ENCODE measurements at regions not wholly inside any gene's neighbourhood (a gene's known extent, or its start where the extent isn't known, plus 50 kb on each side); places are given as distances from the start of the nearest gene placed in this dataset.
"Not testable (repeated sequence)": the region's sequence is repeated elsewhere in the genome, so short reads cannot be mapped to it uniquely, and the experiment has no call there.

DNA sequence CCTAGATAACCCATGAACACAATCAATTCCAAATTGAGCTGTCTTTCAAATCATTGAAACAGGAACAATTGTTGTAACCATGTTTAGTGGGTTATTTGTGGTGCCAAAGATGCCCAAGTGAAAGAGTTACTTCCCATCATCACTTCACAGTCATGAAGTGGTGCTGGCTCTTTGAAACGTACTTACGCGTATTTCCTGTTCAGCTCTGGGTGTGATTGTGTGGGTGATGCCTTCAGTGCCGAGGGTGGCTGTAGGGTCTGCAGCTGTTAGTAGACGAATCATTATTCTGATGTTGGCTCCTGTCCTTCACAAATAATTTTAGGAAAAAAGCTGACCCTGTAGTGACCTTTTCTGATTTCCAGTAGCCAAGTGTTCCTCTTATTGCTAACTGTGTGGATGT lies 323.1 kb upstream of the KIAA1217 start:
- DNase-seq, result no peak

DNA sequence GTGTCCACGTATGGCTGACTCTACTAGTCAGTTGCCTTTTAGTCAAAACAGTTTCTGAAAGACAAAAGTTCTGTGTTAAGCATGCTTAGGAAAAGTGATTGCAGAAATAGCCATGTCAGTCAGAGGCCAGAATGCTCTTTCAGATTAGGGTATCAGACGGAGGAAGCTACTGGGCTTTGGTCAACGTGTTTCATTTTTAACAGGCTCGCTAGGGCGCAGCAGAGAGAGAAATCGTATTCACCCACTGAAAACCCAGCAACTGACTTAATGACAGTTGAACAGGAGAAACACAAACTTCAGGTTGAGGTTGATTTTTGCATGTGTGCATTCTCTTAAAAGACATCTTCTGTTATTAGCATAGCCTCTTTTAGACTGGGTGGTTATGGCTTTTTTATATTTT lies 322.6 kb upstream of the KIAA1217 start:
- no peak for DNase-seq

DNA sequence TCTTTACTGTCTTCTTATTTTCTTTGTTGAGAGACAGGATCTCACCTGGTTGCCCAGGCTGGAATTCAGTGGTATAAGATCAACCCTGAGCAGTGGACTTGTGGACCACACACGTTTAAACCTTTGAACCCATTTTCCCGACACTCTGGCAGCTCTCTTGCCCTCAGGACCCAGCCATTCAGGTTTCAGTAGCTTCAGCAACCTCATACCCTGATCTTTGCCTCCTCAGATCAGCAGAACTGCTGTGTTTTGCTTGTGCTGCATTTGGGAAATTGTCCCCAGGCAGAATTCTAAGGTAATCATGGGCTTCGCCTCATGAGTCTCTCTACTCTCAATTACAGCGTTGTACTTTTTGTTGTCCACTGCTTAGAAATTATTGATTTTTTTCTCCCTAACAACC lies 317.6 kb upstream of the KIAA1217 start:
- DNase-seq, result no peak

DNA sequence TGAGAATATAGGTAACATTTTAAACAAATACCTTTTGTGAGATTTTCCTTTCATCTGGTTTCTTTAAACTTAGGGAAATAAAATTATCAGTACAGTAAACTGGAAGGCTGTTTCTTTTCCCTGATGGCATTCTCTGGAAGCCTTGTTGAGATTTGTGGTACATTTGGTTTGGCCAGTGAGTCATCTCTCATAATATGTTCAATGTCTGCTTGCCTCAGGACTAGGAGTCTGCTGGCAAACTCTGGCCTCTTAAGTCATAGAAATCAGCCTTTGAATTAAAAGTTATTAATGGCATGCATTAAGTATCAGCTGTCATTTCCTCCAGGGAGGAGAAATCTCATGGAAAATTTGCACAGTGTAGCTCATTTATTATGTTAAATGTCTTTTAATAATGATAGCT lies 316.6 kb upstream of the KIAA1217 start:
- DNase-seq, result no peak

DNA sequence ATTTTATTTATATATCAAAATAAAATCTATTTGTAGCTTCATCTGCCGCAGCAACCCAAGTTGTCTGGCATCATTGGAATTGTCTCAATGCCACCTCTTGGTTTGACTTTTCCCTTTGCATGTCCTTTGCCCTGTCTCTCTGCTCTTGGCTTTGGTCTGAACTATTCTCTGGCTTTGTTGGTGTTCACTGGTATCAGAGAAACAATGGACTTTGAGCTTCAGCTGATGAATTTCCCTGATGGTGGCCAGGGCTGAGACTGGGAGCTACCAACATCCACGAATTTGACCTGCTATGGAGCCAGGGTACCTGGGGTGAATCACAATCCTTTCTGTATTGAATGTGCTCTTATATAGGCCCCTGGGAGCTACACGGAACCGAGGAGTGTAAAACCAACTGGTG lies 311.7 kb upstream of the KIAA1217 start:
- no peak for DNase-seq

DNA sequence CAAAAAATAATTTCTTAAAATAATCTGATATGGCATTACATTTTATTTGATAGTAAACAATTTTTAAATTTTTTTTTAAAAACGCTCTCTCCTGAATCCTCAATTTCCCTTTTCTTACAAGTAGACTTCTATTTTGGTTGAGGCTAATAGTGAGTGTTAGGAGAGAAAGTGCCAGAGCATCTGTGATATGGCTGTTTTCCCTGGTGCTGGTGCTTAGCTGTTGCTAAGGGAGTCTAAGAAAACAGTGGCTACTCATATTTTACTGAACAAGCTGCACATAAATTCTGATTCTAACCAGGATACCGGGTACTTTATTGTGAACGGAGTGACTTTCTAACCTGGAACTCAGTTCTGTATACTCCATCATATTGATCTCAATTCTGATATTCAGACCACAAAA lies 311.1 kb upstream of the KIAA1217 start:
- DNase-seq, result no peak

DNA sequence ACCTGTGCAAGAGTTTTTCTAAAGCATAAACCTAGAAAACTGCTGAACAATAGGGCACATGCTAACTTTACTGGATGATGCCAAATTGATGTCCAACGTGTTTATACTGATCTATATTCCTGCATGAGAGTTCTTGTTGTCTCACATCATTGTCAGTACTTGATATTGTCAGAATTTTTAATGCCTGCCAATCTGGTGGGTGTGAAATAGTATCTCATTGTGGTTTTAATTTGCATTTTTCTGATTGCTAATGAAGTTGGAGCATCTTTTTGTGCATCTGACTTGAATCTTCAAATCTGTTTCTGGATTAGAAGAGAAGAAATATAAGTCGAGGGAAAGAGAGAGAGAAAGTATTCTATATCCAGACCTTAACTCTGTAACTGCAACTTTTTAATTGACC lies 309.8 kb upstream of the KIAA1217 start:
- no peak for DNase-seq

DNA sequence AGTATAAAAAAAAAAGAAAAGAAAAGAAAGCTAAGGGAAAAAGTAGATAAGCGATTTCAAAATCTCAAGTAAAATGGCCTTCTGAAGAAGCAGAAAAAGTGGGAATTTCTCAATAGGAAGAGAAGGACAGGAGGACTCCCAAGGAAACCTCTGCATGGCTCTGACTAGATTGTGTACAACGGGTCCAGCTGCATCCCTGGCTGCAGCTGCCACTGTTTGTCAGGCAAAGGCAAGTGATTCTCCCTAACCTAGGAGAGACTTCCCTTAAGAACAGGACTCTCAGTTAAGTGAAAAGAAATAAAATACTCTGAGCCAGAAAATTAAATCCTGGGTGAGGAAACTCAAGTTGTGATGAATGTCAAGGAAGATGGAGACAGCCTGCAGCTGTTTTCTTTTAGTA lies 298.6 kb upstream of the KIAA1217 start:
- DNase-seq, result no peak

DNA sequence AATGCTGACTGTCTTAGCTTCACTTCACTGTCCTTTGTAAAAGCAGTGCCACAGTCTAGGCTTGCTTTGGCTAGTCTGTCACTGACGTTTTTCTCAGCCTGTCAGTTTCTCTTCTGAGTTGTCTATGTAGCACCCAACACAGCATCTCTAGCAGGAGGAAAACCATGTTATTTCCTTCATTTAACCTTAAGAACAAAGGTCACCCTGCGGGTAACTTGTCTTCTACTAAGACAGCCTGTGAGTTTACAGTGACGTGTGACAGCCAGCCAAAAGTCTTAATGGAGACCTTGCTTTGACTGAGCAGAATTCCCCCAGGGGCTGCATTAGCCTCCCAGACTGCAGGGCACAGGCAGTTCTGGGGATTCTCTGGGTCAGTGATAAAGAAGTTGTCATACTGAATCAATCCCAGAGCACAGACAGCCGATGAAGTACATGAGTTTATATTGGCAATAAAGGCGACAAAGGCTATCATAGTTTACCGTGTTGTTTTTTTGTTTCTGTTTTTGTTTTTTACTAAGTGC lies 296.0 kb upstream of the KIAA1217 start:
- DNase-seq, result no peak

DNA sequence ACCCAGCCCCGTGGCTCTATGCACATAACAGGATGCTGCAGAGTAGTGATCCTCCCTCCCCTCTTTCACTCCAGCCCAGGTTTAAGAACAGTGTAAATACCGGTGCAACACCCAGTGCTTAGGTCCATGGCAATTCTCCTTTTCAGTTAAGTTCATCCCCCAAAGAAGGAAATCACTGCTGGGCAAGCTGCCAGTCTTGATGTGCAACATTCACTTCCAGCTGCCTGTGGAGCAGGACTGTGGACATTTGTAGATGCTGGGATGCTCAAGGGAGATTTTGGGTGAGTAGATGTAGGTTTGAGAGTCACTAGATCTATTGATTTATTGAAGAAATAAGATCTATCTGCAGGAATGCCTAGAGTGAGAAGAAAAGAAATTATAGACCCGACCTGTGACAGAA lies 294.3 kb upstream of the KIAA1217 start:
- DNase-seq, result no peak

DNA sequence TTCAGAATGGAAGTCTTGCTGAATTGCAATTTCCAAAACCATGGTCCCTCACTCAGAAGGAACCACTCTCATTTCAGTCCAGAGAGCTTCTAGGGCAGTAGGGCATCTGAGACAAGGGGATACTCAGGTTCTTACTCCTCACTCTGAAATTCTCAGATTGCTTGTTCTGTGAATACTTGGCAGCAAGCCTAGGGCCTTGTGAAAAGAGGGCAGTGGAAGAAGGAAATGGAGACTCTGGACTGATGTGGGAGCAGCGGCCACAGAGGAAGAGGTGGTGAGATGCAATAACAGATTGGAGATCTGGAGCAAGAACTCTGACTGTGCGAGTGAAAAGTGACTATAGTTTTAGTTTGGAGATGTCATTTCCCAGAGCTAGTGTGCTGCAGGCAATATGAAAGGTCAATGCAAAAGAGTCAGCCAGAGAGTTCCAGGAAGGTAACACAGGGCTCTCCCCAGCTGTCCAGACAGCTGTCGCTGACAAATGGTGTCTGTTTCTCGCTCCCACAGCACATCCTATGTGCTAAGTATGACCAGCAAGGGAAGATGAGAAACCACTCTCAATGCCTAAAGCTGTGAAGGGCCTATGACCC lies 291.6 kb upstream of the KIAA1217 start:
- no peak for DNase-seq

DNA sequence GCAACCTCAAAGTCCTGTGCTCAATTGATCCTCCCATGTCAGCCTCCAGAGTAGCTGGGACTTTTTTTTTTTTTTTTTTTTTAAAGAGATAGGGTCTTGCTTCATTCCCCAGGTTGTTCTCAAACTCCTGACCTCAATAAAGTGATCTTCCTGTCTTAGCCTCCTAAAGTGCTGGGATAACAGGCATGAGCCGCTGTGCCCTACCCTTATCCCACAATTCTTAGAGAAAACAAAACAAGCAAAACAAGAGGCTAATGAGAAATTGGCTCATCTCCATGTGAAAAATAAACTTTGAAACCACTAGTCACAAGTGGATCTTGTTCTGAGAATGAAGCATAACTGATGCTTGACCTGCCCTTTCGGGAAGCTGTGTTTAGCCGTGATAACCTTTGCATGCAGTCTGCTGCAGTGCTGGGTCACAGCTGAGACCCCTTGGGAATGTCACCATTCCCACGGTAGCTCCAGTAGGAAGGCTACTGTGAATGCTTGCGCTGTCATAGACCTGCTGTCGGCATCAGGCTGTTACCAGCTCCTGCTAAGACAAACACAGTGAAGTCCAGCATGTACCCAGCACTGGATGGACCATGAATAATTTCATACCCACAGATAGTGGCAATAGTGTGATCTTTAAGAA lies 290.7 kb upstream of the KIAA1217 start:
- no peak for DNase-seq

DNA sequence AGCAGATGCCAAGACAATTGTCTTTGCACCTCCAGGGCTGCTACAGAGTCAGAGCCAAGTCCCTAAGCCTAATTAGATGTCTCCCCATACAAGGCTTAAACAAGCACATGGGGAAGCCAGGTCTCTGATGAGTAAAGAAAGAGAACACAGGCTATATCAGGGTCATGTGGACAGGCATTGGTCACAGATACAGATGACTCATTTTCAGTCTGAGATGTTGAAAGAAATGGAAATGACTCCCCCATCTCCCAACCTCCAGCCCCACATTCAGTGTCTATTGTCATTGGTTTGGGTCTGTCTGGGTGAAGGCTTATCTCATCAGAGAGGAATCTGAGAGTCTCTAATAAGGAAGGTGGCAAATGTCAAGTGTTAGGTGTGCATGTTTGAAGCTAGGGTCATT lies 290.1 kb upstream of the KIAA1217 start:
- no peak for DNase-seq

DNA sequence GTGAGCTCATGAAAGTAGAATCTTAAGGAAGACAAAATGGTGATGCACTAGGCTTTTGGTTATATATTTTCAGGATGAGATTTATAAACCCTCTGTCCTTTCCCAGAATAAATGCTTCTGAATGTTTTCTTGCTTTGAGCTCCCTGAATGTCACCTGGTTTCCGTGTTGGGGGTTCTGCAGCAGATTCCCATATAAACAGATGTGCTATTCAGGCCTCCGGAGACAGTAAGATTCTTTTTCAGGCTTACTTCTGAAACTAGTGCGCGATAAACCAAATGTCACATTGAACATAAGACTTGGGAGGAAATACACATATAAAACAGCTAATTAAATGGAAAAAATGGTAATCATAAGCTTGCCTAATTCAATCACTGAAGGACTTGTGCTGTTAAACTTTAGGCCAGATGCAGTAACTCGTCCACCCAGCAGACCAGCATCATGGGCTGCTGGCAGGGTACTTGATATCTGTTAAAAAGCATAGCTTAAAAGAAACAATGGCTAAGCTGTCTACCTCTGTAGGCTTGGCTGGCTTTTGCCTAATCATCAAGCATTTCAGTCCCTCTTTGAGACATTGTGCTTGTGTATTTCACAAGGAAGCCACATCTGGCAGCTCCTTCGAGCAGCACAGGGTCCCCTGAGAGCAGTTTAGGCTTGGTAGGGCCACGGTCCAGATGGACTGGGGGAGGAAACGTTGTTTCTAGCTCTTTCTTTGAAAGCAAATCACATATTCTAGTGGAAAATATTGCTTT lies 281.2 kb upstream of the KIAA1217 start:
- no peak for DNase-seq

DNA sequence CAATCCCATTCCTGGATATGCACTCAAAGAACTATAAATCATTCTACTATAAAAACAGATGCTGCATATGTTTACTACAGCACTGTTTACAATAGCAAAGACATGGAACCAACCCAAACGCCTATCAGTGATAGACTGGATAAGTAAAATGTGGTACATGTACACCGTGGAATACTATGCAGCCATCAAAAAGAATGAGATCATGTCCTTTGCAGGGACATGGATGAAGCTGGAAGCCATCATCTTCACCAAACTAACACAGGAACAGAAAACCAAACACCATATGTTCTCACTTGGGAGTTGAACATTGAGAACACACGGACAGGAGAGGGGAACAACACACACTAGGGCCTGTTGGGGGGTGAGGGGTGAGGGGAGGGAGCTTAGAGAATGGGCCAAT lies 274.9 kb upstream of the KIAA1217 start:
- not testable (repeated sequence) for DNase-seq

DNA sequence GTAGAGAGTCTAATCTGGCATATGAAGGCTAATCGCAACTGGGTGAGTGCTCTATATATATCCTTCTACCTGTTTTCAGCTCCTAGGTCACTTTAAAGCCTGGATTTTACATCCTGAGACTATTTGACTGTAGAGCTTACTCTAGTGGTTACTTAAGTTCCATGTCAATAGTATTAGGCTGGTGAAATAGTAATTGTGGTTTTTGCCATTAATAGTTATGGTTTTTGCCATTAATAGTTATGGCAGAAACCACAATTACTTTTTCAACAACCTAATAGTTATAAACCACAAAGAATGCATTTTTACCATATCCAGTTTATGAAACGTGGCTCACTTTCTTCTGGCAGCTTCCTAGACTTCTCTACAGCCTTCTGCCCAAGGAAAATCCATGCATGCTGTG lies 263.1 kb upstream of the KIAA1217 start:
- DNase-seq, result no peak

DNA sequence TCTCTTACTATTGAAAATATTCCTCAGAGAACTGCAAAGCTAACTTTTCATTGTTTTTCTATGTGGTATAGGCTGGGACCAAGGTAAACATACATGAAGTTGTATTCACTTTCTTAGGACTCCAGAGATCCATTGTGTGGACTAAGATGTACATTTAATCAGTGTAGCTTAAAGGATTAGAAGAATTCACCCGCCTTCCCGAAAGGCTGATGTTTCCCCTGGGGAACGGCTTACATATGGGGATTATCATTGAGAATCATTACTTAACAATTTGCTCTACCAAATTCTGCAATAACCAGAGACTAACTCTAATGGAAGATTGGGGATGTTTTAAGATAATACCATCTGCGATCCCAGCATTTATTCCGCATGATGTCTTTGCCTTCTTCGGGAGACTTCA lies 257.1 kb upstream of the KIAA1217 start:
- DNase-seq, result no peak

DNA sequence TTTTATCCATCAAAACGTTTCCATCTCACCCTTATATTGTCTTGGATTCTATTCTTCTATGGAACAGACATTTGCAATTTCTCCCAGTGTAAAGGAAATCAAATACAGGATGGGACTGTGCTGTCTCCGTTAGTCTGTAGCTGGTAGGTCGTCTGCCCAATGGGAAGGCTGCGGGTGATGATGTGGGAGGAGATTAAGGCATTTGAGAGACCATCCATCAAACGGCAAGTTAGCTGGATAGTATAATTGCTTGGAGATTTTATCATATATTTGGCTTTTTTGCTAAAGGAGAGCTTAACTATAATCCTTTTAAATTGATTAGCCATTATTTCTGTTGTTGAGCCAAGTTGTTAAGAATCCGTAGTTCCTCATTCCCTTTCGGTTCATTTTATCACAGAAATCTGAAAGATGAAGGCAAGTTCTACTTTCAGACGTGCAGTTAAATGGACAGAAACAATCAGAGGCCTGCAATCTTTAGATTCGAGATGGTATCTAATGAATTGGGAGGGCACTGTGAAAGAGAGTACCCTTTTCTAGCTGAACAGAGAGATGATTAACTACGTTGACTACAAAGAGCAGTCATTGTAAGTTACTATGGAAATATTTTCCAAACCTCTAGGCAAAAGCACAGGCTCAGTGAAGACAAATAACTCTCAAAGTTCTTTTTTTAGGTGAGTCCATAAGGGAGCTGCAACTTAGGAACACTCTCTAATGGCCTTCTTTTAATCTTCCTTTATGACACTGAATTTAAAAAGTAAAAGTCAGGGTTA lies 253.3 kb upstream of the KIAA1217 start:
- no peak for DNase-seq

DNA sequence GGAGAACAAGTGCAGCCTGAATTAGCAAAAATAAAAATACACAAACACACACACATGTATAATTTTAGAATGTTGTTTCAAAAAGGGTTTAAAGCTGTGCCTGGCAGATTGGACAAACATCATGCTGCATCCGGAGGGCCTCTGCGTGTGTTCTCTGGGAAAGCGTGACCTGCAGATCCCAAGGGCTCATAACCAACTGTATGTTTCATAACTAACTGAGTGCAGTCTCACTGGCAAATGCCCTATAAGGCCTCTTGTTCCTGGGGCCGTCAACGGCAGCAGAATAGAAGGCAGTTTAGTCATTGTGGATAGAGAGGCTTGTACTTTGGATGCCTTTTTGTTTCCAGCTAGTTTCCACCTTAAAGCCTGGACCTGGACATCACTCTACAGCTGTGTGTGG lies 243.8 kb upstream of the KIAA1217 start:
- DNase-seq, result no peak

DNA sequence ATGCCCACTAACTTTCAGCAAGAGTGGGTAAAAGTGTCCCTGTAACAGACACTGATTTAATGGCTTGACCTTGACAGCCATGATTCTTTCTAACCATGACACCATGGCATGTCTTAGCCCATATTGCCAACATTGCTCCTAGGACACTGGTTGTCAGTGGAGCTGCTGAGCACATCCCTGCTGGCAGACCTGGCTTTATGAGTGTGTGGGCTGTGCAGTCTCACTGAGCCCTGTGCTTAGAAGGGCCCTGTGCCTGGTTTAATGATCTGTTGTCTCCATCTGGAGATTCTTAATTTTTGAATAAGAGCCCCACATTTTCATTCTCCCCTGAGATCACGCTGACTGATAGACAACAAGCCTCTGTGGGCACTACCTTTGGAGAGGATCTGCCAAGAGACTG lies 243.1 kb upstream of the KIAA1217 start:
- DNase-seq, result no peak

DNA sequence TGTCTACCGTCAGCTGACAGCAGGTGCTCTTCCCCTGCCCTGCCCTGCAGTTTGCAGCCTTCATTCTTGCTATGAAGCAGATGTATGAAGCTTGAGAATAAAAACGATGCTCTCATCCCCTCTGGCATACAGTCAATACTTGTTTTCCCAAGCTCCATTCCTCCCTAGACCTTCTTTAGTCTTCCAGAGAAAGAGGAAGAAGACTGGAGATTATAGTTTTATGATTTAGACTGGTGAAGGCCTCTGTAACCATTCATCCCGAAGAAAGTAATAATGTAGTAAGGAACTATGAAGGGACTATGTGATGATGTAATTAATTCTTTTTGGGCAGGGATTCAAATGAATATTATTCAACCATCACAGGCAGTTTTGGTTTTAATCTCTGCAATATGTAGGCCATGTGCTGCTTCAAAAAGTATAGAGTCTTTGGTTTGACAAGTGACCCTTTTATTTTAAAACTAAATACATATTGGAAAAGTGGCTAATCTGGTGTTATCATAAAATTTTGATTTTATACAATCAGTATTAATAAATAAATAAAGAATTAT lies 242.4 kb upstream of the KIAA1217 start:
- DNase-seq, result no peak

DNA sequence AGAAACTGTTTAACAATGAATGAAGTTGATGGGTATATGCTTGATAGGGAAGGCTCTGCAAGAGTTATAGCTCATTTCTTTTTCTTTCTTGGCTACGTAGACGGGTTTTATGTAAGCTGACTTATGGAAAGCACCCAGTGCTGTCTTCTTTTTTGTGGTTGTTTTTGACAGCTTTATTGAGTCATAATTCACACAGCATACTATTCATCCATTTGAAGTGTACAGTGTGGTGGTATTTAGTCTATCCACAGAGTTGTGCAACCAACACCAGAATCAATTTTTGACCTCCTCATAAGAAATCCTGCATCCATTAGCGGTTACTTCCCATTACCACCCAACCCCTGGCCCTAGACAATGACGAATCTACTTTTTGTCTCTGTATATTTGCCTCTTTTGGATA lies 240.6 kb upstream of the KIAA1217 start:
- DNase-seq, result no peak

DNA sequence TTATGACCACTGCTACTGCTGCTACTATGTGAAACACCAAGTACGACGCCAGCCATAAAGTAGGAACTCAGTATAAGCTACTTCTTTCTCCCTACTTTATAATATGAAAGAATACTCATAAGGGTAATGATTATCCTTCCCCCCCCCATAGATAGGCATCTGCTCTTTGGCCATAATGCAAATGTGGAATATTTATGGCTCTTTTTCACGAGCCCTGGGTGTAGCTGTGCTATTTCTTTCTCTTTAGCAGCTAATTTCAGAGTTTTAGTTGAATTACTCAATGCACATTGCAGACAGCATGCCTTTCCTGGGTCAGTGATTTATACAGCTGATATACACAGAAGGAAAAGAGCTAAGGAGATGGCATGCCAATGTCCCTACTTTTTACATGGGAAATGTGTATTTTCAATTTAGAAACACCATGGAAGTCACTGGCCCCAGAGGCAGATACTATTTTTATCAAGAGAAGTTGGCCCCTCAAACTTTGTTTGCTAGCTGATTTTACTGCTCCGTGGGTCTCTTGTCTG lies 234.1 kb upstream of the KIAA1217 start:
- DNase-seq, result no peak

Data from NCI-H774 (cell line).